A673 (cell line): ENCODE measurements at regions not wholly inside any gene's neighbourhood (a gene's known extent, or its start where the extent isn't known, plus 50 kb on each side); places are given as distances from the start of the nearest gene placed in this dataset.

Source experiments
- BruUV-seq: library from RNA; stranded (reverse); fragments of 400-500 nt; replicated peaks from 2 replicates; lab custom pipeline; 2021; lab: Mats Ljungman, UMichigan
- CTCF ChIA-PET: fragments of 300-600 bp; sonication (Branson Sonifier 250); formaldehyde crosslinking; loops from one replicate; lab custom pipeline; 2022; ENCODE audit warnings: antibody characterized with exemption; lab: Charles Lee
- POLR2A ChIA-PET: fragments of 300-600 bp; sonication (Branson Sonifier 250); formaldehyde crosslinking; loops from one replicate; lab custom pipeline; 2022; ENCODE audit warnings: antibody characterized with exemption; ENCODE audit not compliant: low non-redundant PET; lab: Charles Lee
- DNase-seq: peaks from one replicate; pipeline ENCODE4 v3.0.0-alpha.2; 2015; ENCODE audit warnings: low spot score
- H3K27ac ChIP-seq: fragments of 200-600 bp; sonication (generic); 2 replicates; pipeline ENCODE4 v1.5.1; 2016; ENCODE audit warnings: mixed run types, low read depth, mild to moderate bottlenecking, mixed read lengths, antibody characterized with exemption, low read length; ENCODE audit not compliant: poor library complexity, severe bottlenecking
- H3K27me3 ChIP-seq: fragments of 200-600 bp; sonication (generic); replicated peaks from 2 replicates; pipeline ENCODE4 v1.6.1; 2017; ENCODE audit warnings: mixed run types, low read depth, mild to moderate bottlenecking, mixed read lengths, antibody characterized with exemption, low read length; ENCODE audit not compliant: insufficient read depth, poor library complexity
- H3K36me3 ChIP-seq: fragments of 200-600 bp; sonication (generic); 2 replicates; pipeline ENCODE4 v1.6.1; 2016; ENCODE audit warnings: mixed run types, mild to moderate bottlenecking, mixed read lengths, antibody characterized with exemption, low read length; ENCODE audit not compliant: insufficient read depth, poor library complexity, severe bottlenecking
- H3K4me1 ChIP-seq: fragments of 200-600 bp; sonication (generic); 2 replicates; pipeline ENCODE4 v1.6.1; 2017; ENCODE audit warnings: mixed run types, mild to moderate bottlenecking, mixed read lengths, antibody characterized with exemption, low read length; ENCODE audit not compliant: insufficient read depth, poor library complexity, severe bottlenecking
- H3K4me3 ChIP-seq: fragments of 200-600 bp; sonication (generic); 2 replicates; pipeline ENCODE4 v1.5.1; 2016; ENCODE audit warnings: low read depth, mixed run types, mild to moderate bottlenecking, mixed read lengths, low read length; ENCODE audit not compliant: poor library complexity, severe bottlenecking
- H3K9me3 ChIP-seq: fragments of 200-600 bp; sonication (generic); 2 replicates; pipeline ENCODE4 v1.6.1; 2016; ENCODE audit warnings: mixed run types, low read depth, mild to moderate bottlenecking, mixed read lengths, antibody characterized with exemption, low read length; ENCODE audit not compliant: poor library complexity, severe bottlenecking
- EZH2 ChIP-seq: fragments of 200-600 bp; sonication (generic); IDR thresholded peaks from 2 replicates; pipeline ENCODE4 v1.6.1; 2017; ENCODE audit warnings: borderline replicate concordance, low read depth, mild to moderate bottlenecking, mixed read lengths, antibody characterized with exemption, low read length; ENCODE audit not compliant: poor library complexity, severe bottlenecking
- intact Hi-C: fragments of 100-400 bp; cut with micrococcal nuclease; formaldehyde crosslinking; loops from one replicate; pipeline ENCODE4 v1.10.0; 2022; ENCODE audit not compliant: unreplicated experiment
- TF ChIP-seq, protein P1 (sequence below): fragments of 300-800, 200-600 bp; sonication (generic); conservative IDR thresholded peaks from 2 replicates; pipeline ENCODE4 v1.5.1; 2017; ENCODE audit warnings: low read depth, mild to moderate bottlenecking, antibody characterized with exemption, low read length, moderate library complexity, mixed read lengths

DNA sequence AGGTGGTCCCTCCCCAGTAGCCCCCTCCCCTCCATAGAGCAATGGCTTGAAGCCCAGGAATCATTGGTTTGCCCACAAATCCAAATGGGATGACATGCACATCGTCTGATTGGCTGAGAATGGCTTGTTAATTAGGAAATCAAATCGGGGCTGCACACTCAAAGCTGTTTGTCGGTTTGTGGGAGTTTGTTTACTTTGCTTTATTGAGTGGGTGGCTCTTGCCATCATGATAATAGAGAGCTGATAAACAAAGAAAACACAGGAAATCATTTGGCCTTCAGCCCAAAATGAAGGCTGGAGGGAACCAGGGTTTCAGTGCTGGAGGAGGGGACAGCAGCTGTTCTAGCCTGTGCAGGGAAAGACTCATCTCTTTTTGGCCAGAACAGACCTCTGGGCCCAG, 316.3 kb downstream of the CBLN1 start:
- Histone ChIP-seq H3K36me3 (no peaks in the 10 kb centered on the region), H3K27ac (no peak overlapping the region), H3K4me3 (no peak overlapping the region), H3K27me3 (no peaks in the 10 kb centered on the region), H3K9me3 (no peaks in the 10 kb centered on the region), H3K4me1 (no peaks in the 10 kb centered on the region)
- ChIA-PET POLR2A (no interaction called here), CTCF (no interaction called here)
- intact Hi-C loops, result no loop called here
- TF ChIP-seq, protein P1, sequence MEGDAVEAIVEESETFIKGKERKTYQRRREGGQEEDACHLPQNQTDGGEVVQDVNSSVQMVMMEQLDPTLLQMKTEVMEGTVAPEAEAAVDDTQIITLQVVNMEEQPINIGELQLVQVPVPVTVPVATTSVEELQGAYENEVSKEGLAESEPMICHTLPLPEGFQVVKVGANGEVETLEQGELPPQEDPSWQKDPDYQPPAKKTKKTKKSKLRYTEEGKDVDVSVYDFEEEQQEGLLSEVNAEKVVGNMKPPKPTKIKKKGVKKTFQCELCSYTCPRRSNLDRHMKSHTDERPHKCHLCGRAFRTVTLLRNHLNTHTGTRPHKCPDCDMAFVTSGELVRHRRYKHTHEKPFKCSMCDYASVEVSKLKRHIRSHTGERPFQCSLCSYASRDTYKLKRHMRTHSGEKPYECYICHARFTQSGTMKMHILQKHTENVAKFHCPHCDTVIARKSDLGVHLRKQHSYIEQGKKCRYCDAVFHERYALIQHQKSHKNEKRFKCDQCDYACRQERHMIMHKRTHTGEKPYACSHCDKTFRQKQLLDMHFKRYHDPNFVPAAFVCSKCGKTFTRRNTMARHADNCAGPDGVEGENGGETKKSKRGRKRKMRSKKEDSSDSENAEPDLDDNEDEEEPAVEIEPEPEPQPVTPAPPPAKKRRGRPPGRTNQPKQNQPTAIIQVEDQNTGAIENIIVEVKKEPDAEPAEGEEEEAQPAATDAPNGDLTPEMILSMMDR, result no peak
- no peak for TF ChIP-seq EZH2
- DNase-seq, result no peak
- no TSS peak for BruUV-seq

DNA sequence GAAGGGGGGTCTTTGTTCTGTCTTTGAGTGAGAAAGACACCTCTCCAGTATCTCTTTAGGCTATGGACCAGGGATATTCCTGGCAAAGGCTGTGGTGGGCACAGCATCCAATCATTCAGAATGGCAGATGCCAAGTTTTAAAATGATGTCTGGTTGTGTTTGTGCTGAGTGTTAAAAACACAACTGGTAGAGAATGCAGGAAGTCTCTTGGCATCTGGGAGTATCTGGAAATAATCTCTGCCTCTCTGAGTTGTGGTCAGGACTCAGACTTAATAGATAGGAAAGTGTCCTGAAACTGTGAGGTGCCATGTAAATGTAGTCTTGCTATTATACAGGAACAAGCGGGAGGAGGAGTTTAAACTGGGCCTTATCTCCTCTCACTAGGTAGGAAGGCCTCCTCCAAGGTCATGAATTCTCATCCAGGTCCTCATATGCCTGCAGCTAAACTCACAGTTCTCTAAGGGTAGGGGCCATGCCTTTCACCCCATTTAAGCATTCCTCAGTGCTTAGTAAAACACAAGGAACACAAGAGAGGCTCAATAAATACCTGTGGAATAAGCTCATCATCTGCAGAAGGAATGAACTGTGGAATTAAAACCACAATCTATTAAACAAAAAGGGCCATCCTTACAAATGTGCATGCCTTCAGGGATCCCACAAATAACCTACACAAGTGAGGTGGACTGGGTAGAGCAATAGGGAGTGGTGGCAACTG, 317.6 kb downstream of the CBLN1 start:
- H3K27me3 ChIP-seq, result no peaks in the 10 kb centered on the region
- no TSS peak for BruUV-seq
- no peaks in the 10 kb centered on the region for H3K4me1 ChIP-seq
- CTCF ChIA-PET, result no interaction called here
- TF ChIP-seq EZH2, result no peak
- TF ChIP-seq, protein P1, result no peak
- no peaks in the 10 kb centered on the region for H3K9me3 ChIP-seq
- no peak for DNase-seq
- no peaks in the 10 kb centered on the region for H3K36me3 ChIP-seq
- H3K27ac ChIP-seq, result no peak overlapping the region
- intact Hi-C loops, result no loop called here
- H3K4me3 ChIP-seq, result no peak overlapping the region
- POLR2A ChIA-PET, result no interaction called here

DNA sequence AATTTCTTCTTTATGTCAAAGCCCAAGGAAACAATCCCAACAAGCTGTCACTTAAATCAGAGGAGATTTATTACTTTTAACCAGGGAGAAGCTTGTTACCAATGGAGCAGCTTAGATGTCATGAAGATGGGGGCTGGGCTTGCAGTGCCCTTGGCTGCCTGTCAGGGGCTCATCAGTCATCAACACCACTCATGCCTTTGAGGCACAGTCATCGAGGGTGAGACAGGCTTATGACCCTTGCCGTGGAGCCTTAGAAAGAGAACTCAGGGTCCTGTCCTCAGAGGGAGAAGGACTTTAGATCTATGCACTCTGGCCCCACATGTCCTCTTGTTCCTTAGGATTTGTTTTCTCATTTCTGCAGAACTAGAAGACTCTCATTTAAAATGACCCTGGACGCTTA, 318.3 kb downstream of the CBLN1 start:
- TF ChIP-seq EZH2, result no peak
- TF ChIP-seq, protein P1, result no peak
- ChIA-PET POLR2A (no interaction called here), CTCF (no interaction called here)

More for the DNA sequence above, 318.3 kb downstream of the CBLN1 start:
- no peak for DNase-seq
- H3K9me3 ChIP-seq, result no peaks in the 10 kb centered on the region
- BruUV-seq, result no TSS peak
- intact Hi-C loops, result no loop called here
- H3K36me3 ChIP-seq, result no peaks in the 10 kb centered on the region
- no peaks in the 10 kb centered on the region for H3K4me1 ChIP-seq
- H3K27ac ChIP-seq, result no peak overlapping the region
- no peaks in the 10 kb centered on the region for H3K27me3 ChIP-seq
- H3K4me3 ChIP-seq, result no peak overlapping the region
